A549 (cell line): ENCODE measurements at regions not wholly inside any gene's neighbourhood (a gene's known extent, or its start where the extent isn't known, plus 50 kb on each side); places are given as distances from the start of the nearest gene placed in this dataset.

Experiments
- ATAC-seq, 2 experiments: fragments of 200-7000 bp in 1 of 2; fragments of >200 bp in 1 of 2; cut with Nextera tagmentation in 1 of 2; cut with Tn5 transposase in 1 of 2; 3 replicates each; pipeline versions ENCODE4 v1.8.0 to v1.9.1; 2018 to 2020; ENCODE audit warnings: mild to moderate bottlenecking in 1 of 2, moderate library complexity in 1 of 2
- CTCF ChIA-PET: fragments of 300-600 bp; sonication (Branson Sonifier 250); formaldehyde crosslinking; extraction: SDS; loops from one replicate; lab custom pipeline; 2021; ENCODE audit warnings: antibody characterized with exemption, inconsistent platforms; lab: Yijun Ruan, JAX
- POLR2A ChIA-PET: fragments of 350-600 bp; formaldehyde crosslinking; extraction: SDS; loops from one replicate; lab custom pipeline; 2021; ENCODE audit warnings: antibody characterized with exemption, inconsistent platforms; lab: Yijun Ruan, JAX
- DNase-seq, 2 experiments: peaks; one replicate each; pipeline versions ENCODE4 v3.0.0 to v3.0.0-alpha.2; 2011 to 2016; ENCODE audit warnings: low read depth in 1 of 2, low spot score in 1 of 2
- FAIRE-seq: peaks from 2 replicates; lab custom pipeline; 2011; peaks lifted over from hg19 to GRCh38; lab: Jason Lieb, UNC
- H3K27ac ChIP-seq, 2 experiments: fragments of >200 bp; sonication (Bioruptor Twin); formaldehyde crosslinking; 3 replicates each; pipeline ENCODE4 v1.5.1; 2016 to 2017
- H3K4me1 ChIP-seq: fragments of >200 bp; sonication (Bioruptor Twin); formaldehyde crosslinking; 3 replicates; pipeline ENCODE4 v1.6.1; 2016
- H3K4me2 ChIP-seq: fragments of >200 bp; sonication (Bioruptor Twin); formaldehyde crosslinking; 3 replicates; pipeline ENCODE4 v1.6.1; 2016
- H3K4me3 ChIP-seq: fragments of >200 bp; sonication (Bioruptor Twin); formaldehyde crosslinking; 3 replicates; pipeline ENCODE4 v1.5.1; 2016
- H3K9me3 ChIP-seq: fragments of >200 bp; sonication (Bioruptor Twin); formaldehyde crosslinking; 3 replicates; pipeline ENCODE4 v1.6.1; 2016
- CBX8 ChIP-seq: fragments of 200-600 bp; sonication (generic); IDR thresholded peaks from 2 replicates; pipeline ENCODE4 v1.6.1; 2016
- EHF ChIP-seq: fragments of 250-450 bp; sonication (Bioruptor Pico); IDR thresholded peaks from 2 replicates; pipeline ENCODE4 v1.5.0; 2020; ENCODE audit warnings: mild to moderate bottlenecking
- EHMT2 ChIP-seq: fragments of 200-600 bp; sonication (generic); IDR thresholded peaks from 2 replicates; pipeline ENCODE4 v1.6.1; 2016; ENCODE audit warnings: antibody characterized with exemption, low read depth, mild to moderate bottlenecking, moderate library complexity
- FOSB ChIP-seq: fragments of 250-450 bp; sonication (Bioruptor Pico); IDR thresholded peaks from 2 replicates; pipeline ENCODE4 v1.5.0; 2020; ENCODE audit warnings: mild to moderate bottlenecking, moderate library complexity
- FOXS1 ChIP-seq: fragments of 250-450 bp; sonication (Bioruptor Pico); IDR thresholded peaks from 2 replicates; pipeline ENCODE4 v1.5.0; 2020; ENCODE audit warnings: mild to moderate bottlenecking, moderate library complexity
- HEYL ChIP-seq: fragments of 250-450 bp; sonication (Bioruptor Pico); IDR thresholded peaks from 2 replicates; pipeline ENCODE4 v1.8.0; 2021; ENCODE audit warnings: mild to moderate bottlenecking, moderate library complexity
- HOXA7 ChIP-seq: fragments of 250-450 bp; sonication (Bioruptor Pico); IDR thresholded peaks from 2 replicates; pipeline ENCODE4 v1.5.0; 2020; ENCODE audit warnings: mild to moderate bottlenecking, moderate library complexity
- HOXB13 ChIP-seq: fragments of 250-450 bp; sonication (Bioruptor Pico); IDR thresholded peaks from 2 replicates; pipeline ENCODE4 v1.5.0; 2020; ENCODE audit warnings: low read depth, mild to moderate bottlenecking, moderate library complexity
- JUN ChIP-seq, 2 experiments: fragments of >200 bp; sonication (Bioruptor Twin); formaldehyde crosslinking; IDR thresholded peaks; 2 replicates in 1 of 2; 3 replicates in 1 of 2; pipeline ENCODE4 v1.6.1; 2016 to 2017
- JUNB ChIP-seq: fragments of >200 bp; sonication (Bioruptor Twin); formaldehyde crosslinking; IDR thresholded peaks from 2 replicates; pipeline ENCODE4 v1.6.1; 2016
- KDM5A ChIP-seq: fragments of 200-600 bp; sonication (generic); IDR thresholded peaks from 2 replicates; pipeline ENCODE4 v1.6.1; 2016; ENCODE audit warnings: antibody characterized with exemption, mild to moderate bottlenecking
- MAFK ChIP-seq: fragments of 450-650 bp; IDR thresholded peaks from 2 replicates; pipeline ENCODE4 v1.6.1; 2014; ENCODE audit not compliant: partially characterized antibody
- MAZ ChIP-seq: fragments of 150-350 bp; IDR thresholded peaks from 2 replicates; pipeline ENCODE4 v1.6.1; 2014; ENCODE audit warnings: antibody characterized with exemption, low read depth, low read length, borderline replicate concordance
- NR3C1 ChIP-seq: fragments of >200 bp; sonication (Bioruptor Twin); formaldehyde crosslinking; IDR thresholded peaks from 3 replicates; pipeline ENCODE4 v1.6.1; 2017
- RAD21 ChIP-seq, 2 experiments: fragments of >200 bp in 1 of 2; sonication (Bioruptor Twin) in 1 of 2; formaldehyde crosslinking in 1 of 2; IDR thresholded peaks in 1 of 2; conservative IDR thresholded peaks in 1 of 2; 2 replicates in 1 of 2; 3 replicates in 1 of 2; pipeline ENCODE4 v1.6.1; 2012 to 2018; ENCODE audit warnings: inconsistent platforms in 1 of 2
- RCOR1 ChIP-seq: fragments of 150-350 bp; IDR thresholded peaks from 2 replicates; pipeline ENCODE4 v1.6.1; 2014; ENCODE audit warnings: antibody characterized with exemption, low read length, low read depth
- RFX5 ChIP-seq: fragments of 450-650 bp; IDR thresholded peaks from 2 replicates; pipeline ENCODE4 v1.7.1; 2014; ENCODE audit warnings: antibody characterized with exemption, mild to moderate bottlenecking, moderate library complexity
- RNF2 ChIP-seq: fragments of 200-600 bp; sonication (generic); IDR thresholded peaks from 2 replicates; pipeline ENCODE4 v1.6.1; 2016; ENCODE audit warnings: low read depth, mild to moderate bottlenecking, antibody characterized with exemption, moderate library complexity, borderline replicate concordance
- TFCP2L1 ChIP-seq: fragments of 250-450 bp; sonication (Bioruptor Pico); IDR thresholded peaks from 2 replicates; pipeline ENCODE4 v1.5.0; 2021; ENCODE audit warnings: mild to moderate bottlenecking
- ZC3H11A ChIP-seq: fragments of 450-650 bp; IDR thresholded peaks from 2 replicates; pipeline ENCODE4 v1.6.1; 2014; ENCODE audit warnings: antibody characterized with exemption, mild to moderate bottlenecking
- ZSCAN20 ChIP-seq: fragments of 250-450 bp; sonication (Bioruptor Pico); IDR thresholded peaks from 2 replicates; pipeline ENCODE4 v1.8.0; 2022; ENCODE audit warnings: mild to moderate bottlenecking, moderate library complexity
- WGBS: methylation state at CpG from one replicate; pipeline ENCODE4 v1.1.6; 2017; ENCODE audit errors: missing lambda C conversion rate; 5-methylcytosine and 5-hydroxymethylcytosine counted together
- TF ChIP-seq, protein P1 (sequence below): IDR thresholded peaks from 2 replicates; pipeline ENCODE4 v1.6.1; 2012
- TF ChIP-seq, protein P2 (sequence below): fragments of 250-450 bp; sonication (Bioruptor Pico); IDR thresholded peaks from 2 replicates; pipeline ENCODE4 v1.5.0; 2021; ENCODE audit warnings: mild to moderate bottlenecking, moderate library complexity, borderline replicate concordance
- TF ChIP-seq, protein P3 (sequence below): fragments of 250-450 bp; sonication (Bioruptor Pico); IDR thresholded peaks from 2 replicates; pipeline ENCODE4 v1.5.0; 2020; ENCODE audit warnings: low read depth, mild to moderate bottlenecking, moderate library complexity
- TF ChIP-seq, protein P4 (sequence below): fragments of 150-350 bp; IDR thresholded peaks from 2 replicates; pipeline ENCODE4 v1.6.1; 2014; ENCODE audit warnings: low read depth, mild to moderate bottlenecking, low read length
- TF ChIP-seq, protein P5 (sequence below): fragments of 450-650 bp; IDR thresholded peaks from 2 replicates; pipeline ENCODE4 v1.6.1; 2014; ENCODE audit warnings: antibody characterized with exemption

DNA sequence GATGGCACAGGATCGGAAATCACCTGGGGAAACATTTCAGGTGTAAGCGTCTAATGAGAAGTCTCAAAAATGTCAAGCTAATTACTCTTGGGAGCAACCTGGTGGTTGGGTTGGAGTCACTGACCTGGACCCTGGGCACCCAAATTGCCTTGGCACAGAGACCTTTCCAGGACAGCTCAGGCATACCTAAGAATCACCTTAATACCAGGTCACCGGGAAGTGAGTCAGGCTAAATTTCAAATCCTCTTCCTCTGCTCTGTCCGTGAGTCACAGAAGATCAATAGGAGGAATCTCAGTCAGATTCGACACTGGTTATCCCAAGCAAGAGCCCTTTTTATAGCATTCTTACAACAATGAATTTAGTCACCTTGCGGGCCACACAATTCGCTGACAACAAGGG is 179.6 kb upstream of the CAMK1G start:
- 43% methylated on average over 7 of the region's 7 CpGs for WGBS
- TF ChIP-seq KDM5A: no peak
- TF ChIP-seq, protein P1, sequence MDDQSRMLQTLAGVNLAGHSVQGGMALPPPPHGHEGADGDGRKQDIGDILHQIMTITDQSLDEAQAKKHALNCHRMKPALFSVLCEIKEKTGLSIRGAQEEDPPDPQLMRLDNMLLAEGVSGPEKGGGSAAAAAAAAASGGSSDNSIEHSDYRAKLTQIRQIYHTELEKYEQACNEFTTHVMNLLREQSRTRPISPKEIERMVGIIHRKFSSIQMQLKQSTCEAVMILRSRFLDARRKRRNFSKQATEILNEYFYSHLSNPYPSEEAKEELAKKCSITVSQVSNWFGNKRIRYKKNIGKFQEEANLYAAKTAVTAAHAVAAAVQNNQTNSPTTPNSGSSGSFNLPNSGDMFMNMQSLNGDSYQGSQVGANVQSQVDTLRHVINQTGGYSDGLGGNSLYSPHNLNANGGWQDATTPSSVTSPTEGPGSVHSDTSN: no peak
- TF ChIP-seq HEYL: no peak
- TF ChIP-seq, protein P2, sequence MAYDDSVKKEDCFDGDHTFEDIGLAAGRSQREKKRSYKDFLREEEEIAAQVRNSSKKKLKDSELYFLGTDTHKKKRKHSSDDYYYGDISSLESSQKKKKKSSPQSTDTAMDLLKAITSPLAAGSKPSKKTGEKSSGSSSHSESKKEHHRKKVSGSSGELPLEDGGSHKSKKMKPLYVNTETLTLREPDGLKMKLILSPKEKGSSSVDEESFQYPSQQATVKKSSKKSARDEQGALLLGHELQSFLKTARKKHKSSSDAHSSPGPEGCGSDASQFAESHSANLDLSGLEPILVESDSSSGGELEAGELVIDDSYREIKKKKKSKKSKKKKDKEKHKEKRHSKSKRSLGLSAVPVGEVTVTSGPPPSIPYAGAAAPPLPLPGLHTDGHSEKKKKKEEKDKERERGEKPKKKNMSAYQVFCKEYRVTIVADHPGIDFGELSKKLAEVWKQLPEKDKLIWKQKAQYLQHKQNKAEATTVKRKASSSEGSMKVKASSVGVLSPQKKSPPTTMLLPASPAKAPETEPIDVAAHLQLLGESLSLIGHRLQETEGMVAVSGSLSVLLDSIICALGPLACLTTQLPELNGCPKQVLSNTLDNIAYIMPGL (CRISPR knock-in tag): no peak
- no peak for TF ChIP-seq RNF2
- TF ChIP-seq EHMT2: no peak
- TF ChIP-seq, protein P3, sequence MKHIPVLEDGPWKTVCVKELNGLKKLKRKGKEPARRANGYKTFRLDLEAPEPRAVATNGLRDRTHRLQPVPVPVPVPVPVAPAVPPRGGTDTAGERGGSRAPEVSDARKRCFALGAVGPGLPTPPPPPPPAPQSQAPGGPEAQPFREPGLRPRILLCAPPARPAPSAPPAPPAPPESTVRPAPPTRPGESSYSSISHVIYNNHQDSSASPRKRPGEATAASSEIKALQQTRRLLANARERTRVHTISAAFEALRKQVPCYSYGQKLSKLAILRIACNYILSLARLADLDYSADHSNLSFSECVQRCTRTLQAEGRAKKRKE (CRISPR knock-in tag): no peak
- no peak for TF ChIP-seq TFCP2L1
- no peak for TF ChIP-seq EHF (CRISPR knock-in tag)
- TF ChIP-seq, protein P4, sequence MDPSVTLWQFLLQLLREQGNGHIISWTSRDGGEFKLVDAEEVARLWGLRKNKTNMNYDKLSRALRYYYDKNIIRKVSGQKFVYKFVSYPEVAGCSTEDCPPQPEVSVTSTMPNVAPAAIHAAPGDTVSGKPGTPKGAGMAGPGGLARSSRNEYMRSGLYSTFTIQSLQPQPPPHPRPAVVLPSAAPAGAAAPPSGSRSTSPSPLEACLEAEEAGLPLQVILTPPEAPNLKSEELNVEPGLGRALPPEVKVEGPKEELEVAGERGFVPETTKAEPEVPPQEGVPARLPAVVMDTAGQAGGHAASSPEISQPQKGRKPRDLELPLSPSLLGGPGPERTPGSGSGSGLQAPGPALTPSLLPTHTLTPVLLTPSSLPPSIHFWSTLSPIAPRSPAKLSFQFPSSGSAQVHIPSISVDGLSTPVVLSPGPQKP: no peak
- no peak for TF ChIP-seq FOSB (CRISPR knock-in tag)
- no peak for TF ChIP-seq FOXS1 (CRISPR knock-in tag)
- TF ChIP-seq HOXB13: no peak
- TF ChIP-seq NR3C1: no peak
- no peak for TF ChIP-seq JUNB
- TF ChIP-seq RAD21 (conservative IDR thresholded peaks at IDR 0.05 in 1 of 2, IDR thresholded peaks at IDR 0.05 in 1 of 2): no peak
- TF ChIP-seq MAFK: no peak
- no peak for TF ChIP-seq RFX5
- no peak for TF ChIP-seq JUN (IDR thresholded peaks at IDR 0.05)
- FAIRE-seq (no peak), ATAC-seq (peak in 1 of 2 experiments; percentile 23; a peak in 1 of 6 replicates), DNase-seq (no peak)
- POLR2A ChIA-PET: no interaction called here
- Histone ChIP-seq H3K9me3 (no peaks in the 10 kb centered on the region), H3K27ac (peak overlapping the region in 1 of 2 experiments; percentile 17; a peak in 1 of 6 replicates), H3K4me3 (no peak overlapping the region), H3K4me1 (peaks cover 37% of the 10 kb centered on the region), H3K4me2 (no peak overlapping the region)
- CTCF ChIA-PET: interaction anchor here (0.7 to 2.4 kb wide), 3 partner anchors 11 to 151 kb away, joined by 3 to 6 read pairs (median 3); no protein-coding TSS in a partner anchor

DNA sequence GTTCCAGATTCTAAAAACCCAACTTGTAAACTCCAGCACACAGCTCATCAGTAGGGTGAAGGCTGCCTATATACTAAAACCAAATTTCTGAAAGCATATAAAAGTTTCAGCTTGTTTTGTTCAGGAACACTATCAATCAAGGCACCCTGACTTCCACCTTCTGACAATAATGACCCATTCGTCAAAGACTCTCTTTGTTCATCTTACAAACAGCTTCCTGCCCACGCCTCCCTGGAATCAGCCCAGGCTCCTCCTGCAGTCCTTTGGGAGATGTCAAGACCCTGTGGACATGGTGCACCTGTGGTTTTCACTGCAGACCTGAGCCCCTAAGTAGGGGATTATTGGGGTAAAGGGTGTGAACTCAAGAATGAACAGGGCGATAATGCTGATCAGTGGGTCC is 178.9 kb upstream of the CAMK1G start:
- POLR2A ChIA-PET: no interaction called here

More for the DNA sequence above, 178.9 kb upstream of the CAMK1G start:
- Histone ChIP-seq H3K4me2 (peak overlapping the region; percentile 38; the same call in 1 of the 3 replicates), H3K4me1 (peaks cover 37% of the 10 kb centered on the region), H3K27ac (no peak overlapping the region; a peak in 1 of 6 replicates)
- no peak for DNase-seq
- TF ChIP-seq RCOR1 (no peak), ZC3H11A (no peak), CBX8 (no peak), JUNB (no peak), RFX5 (no peak), ZSCAN20 (CRISPR knock-in tag) (no peak), HOXA7 (no peak), MAZ (no peak)
- TF ChIP-seq, protein P4: no peak
- TF ChIP-seq, protein P5, sequence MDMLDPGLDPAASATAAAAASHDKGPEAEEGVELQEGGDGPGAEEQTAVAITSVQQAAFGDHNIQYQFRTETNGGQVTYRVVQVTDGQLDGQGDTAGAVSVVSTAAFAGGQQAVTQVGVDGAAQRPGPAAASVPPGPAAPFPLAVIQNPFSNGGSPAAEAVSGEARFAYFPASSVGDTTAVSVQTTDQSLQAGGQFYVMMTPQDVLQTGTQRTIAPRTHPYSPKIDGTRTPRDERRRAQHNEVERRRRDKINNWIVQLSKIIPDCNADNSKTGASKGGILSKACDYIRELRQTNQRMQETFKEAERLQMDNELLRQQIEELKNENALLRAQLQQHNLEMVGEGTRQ: no peak
- TF ChIP-seq, all 56 proteins: peak for 0
- Histone ChIP-seq H3K9me3 (no peaks in the 10 kb centered on the region), H3K4me3 (no peak overlapping the region)
- CTCF ChIA-PET: interaction anchor here (1.5 to 2.4 kb wide), 2 partner anchors 10 to 31 kb away, joined by 3 to 6 read pairs; no protein-coding TSS in a partner anchor
- ATAC-seq (peak in 1 of 2 experiments; percentile 27; a peak in 2 of 6 replicates), FAIRE-seq (no peak)
- 82% methylated on average over 3 of the region's 3 CpGs for WGBS
